Inferior parietal cortex (tissue), 1 donor: ENCODE measurements at regions not wholly inside any gene's neighbourhood (a gene's known extent, or its start where the extent isn't known, plus 50 kb on each side); places are given as distances from the start of the nearest gene placed in this dataset.
"Not testable (repeated sequence)": the region's sequence is repeated elsewhere in the genome, so short reads cannot be mapped to it uniquely, and the experiment has no call there.

Source experiments
- DNase-seq: peaks from one replicate; pipeline ENCODE4 v3.0.0-alpha.2; 2016; ENCODE audit errors: extremely low spot score

GRCh38 chr5:128796506-128796905 is 168.8 kb upstream of the SLC27A6 start:
- no peak for DNase-seq

DNA sequence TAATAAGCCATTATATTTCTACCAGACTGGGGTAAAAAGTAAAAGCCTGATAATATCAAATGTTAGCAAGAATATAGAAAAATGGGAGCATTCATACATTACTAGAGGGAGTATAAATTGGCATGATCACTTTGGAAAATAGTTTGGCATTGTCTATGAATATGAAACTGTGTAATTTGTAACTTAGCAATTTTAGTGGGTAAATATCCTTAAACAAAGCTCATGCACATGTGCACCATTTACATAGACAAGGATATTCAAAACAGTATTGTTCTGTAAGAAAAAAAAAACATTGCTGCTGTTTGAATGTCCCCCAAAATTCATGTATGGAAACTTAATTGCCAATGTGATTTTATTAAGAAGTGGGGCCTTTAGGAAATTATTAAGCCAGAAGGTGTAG is 166.4 kb upstream of the SLC27A6 start:
- DNase-seq = no peak

DNA sequence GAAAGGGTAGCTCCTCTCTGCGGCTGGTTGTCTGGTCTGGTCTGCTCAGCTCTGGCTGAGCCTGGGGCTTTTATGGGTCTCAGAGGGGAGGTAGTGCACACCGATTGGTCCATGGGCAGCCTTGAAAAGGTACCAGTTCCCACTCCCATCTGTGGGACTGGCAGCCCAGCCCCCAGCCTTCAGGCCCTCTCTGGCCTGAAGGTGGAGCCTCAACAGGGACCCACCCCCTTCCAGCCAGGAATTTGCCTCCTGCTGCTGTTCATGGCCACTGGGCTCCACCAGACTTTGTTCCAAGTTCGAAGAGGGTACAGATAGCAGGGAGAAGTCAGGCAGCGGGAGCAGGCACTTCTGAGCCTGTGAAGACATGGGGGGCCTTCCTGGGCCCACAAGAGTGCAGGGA is 165.3 kb upstream of the SLC27A6 start:
- DNase-seq = no peak

DNA sequence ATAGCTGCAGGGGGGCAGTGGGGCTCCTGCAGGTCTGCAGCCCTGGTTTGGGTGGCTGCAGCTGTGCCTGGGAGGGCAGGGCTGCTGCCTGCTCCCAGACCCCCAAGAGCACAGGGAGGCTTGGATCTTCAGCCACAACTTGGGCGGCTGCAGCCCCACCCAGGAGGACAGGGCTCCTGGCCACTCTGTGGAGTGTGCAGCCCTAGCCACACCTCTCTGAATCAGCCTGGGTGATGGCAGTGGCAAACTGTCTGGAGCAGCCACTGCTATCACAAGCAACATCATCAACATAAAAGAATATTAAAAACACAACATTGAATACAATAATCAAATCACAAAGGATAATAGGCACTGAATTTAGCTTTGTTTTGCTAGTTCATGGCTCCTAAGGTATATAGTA is 164.9 kb upstream of the SLC27A6 start:
- DNase-seq = no peak

DNA sequence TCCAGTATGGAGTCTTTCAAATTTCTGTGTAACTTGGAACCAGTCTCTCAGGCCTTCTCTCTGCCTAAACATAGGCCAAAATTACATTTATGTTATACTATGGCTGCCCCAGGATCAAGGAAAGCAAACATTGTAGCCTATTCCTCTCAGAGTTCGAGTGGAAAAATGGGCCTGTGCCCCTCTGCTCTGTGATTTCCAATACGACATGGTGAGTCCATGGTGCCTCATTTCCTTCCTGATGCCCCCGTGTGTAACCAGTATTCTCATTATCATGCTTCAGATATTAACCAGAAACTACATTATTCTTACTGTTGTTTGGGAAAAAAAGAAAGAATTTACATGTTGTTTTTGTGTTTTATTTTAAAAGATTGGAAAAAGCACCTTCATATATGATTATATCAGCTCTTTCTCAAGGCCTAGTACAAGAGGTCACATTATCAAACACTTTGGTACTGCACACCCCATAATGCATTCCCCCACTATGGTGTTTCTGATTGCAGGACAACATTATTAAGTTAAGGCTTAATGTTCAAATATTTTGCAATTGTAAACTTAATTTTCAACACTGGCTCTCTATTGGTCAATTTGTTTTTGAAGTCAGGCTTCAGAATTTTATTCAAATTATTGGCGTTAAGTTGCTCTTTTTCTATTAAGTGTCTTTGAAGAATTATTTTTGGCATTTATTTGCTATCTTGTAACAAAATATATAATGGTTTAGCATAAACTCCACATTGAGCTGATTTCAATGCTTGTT is 151.8 kb upstream of the SLC27A6 start:
- no peak for DNase-seq

GRCh38 chr5:128815201-128815600 is 150.1 kb upstream of the SLC27A6 start:
- DNase-seq = no peak

DNA sequence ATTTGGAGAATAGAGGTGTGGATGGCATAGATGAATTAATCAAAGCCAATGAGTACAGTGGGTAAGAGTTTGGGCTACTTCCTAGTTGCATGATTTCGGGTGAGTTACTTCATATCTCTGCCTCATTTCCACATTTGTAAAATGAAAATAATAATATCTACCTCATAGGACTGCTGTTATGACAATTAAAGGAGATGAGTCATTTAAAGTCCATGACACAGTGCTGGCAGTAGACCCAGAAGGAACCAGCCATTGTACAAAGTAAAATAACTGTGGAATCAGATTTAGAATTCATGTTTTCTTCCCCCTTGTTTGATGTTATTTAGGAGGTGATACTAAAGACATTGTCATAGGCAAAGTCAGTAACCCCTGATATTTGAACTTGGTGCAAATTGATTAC is 139.5 kb upstream of the SLC27A6 start:
- no peak for DNase-seq

DNA sequence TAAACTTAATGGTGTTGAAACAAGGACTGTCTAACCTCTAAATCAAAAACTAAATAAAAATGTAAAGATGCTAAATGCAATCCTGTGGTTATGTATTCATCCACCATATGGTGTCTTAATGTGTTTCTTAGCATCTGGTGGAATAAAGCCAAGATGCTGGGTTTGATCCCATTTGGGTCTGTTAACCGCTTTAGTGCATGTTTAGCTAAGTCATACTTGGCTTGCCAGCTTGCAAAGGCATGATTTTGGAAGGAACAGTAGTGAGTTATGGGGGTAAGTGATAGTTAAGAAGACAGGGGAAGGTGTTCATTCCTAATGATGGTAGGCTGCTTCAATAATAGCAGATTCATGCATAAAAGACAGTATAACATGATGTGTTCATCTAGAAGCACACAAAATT is 139.0 kb upstream of the SLC27A6 start:
- DNase-seq = no peak

DNA sequence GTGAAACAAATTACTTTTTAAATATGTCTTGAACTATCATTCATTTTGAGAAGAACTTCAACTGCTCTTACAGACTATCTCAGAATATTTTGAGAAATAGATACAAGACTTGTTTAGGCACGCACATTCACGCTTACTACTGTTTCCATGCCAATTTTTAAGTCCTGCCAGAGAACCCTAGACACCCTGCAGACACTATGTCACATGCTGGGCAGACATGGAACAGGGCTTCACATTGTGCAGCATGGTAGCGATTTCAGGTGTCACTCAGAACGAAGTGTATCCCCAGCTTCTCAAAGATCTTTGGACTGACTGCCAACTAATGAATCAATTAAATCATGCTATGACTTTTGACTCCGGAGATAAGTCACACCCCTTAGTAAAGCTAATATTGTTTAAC is 128.7 kb upstream of the SLC27A6 start:
- no peak for DNase-seq

DNA sequence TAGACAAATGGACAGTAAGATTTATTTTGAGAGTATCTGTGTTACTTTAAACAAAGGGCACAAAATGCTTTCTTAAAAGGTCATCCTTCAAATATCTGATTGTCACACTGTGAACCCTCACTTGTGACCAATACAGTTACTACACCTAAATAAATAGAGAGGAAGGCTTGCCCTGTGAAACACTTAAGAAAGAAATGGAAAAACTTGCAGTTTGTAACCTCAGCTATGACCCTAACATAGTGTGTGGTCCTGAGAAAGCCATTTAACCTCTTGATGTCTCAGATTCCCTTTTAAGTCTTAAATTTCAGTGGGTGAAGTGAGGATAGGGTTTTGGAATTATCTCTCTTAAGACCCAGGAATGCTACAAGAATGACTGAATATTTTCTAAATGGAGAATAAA is 126.7 kb upstream of the SLC27A6 start:
- no peak for DNase-seq

GRCh38 chr5:128842241-128842640 is 123.0 kb upstream of the SLC27A6 start:
- no peak for DNase-seq

DNA sequence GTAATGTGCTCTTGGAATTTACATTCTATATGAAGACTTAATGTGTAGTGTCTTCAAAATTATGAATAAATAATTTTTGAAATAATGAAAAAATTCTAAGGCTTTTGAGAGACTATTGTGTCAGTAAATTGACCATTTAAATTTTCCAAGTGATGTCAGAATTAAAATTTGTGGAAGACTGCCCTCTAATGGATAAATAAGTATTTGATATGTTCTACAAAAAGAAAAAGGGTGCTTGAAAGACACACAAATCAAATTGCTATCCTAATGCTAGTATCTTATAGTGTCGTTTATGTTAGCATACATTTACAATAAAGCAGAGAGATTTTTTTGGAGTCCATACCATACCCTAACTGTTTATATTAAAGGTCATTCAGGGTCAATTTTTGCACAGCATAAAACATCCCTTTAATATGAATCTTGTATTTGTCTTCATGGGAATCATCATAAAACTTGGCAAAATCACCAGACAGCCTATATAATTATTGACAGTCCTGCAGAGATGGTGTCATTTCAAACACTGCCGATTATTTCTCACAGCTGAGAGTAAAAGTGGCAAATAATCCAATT is 120.8 kb upstream of the SLC27A6 start:
- DNase-seq = peak; percentile 62

- DNase-seq = no peak
Measured at GRCh38 chr5:128850049-128850448, 115.2 kb upstream of the SLC27A6 start.

DNA sequence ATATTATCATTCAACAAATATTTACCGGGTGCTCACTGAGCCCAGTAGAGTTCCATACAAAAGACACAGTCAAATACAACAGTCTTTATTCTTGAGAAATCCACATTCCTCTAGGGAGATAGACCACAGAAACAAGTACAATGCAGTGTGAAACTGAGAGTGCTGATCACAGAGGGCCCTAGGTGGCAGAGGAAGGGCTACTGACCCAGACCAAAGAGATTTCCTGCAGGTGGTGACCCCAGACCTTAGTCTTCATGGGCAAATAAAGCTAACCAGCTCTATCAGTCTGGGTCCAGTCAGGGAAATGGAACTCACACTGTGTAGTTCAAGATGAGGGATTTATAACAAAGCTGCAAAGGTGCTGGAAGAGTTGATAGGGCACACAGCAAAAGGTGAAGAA is 110.4 kb upstream of the SLC27A6 start:
- DNase-seq = no peak

DNA sequence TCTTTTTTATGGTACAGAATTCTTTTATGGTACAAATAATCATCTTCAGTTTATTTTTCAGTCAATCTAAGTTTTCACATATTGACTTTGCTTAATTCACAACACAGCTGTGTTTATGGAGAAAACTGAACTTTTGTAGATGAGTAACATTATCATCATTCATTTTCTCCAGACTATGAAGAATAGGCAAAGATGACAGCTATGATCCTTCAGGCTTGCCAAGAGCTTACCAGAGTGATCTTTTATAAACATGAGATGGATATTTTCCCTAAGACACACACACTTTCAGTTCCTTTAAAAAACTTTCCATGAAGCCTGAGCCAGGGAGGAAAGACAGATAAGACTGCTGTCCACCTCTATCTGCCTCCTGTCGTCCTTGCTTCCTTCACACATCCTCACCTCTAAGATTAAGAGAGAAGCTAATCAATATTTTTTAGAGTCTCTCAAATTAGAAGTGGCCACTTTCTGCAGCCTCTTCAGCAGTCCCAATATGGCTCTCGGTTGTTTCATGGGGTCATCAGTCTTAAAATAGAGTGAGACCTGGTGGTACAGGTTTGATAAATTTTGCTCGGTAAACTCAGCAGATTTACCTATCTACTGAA is 108.1 kb upstream of the SLC27A6 start:
- no peak for DNase-seq

GRCh38 chr5:128858995-128859394 is 106.3 kb upstream of the SLC27A6 start:
- DNase-seq = no peak

DNA sequence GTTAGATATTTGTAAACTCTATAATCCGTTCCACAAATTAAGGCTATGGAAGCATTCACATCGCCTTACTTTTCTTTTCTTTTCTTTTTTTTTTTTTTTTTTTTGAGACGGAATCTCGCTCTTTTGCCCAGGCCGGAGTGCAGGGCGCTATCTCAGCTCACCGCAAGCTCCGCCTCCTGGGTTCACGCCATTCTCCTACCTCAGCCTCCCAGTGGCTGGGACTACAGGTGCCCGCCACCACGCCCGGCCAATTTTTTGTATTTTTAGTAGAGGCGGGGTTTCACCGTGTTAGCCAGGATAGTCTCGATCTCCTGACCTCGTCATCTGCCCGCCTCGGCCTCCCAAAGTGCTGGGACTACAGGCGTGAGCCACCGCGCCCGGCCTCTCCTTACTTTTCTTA is 104.1 kb upstream of the SLC27A6 start:
- DNase-seq = not testable (repeated sequence)

DNA sequence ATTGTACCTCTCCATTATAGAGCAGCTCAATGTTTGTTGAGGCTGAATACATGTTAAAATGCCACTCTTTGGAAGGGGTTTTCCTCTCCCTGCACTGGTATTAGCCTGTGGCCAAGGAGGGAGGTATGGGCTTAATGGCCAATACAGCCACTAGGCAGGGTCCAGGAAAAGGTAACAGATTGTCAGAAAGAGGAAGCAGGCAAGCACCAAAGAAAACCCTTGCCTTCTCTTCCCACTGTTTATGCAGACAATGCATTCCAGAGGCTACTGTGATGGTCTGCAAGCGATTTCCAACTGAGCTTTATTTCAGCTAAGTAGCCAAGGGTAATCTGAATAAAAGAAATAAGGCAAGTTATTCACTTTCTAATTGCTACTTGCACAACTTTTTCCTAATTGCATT is 95.3 kb upstream of the SLC27A6 start:
- DNase-seq = no peak

DNA sequence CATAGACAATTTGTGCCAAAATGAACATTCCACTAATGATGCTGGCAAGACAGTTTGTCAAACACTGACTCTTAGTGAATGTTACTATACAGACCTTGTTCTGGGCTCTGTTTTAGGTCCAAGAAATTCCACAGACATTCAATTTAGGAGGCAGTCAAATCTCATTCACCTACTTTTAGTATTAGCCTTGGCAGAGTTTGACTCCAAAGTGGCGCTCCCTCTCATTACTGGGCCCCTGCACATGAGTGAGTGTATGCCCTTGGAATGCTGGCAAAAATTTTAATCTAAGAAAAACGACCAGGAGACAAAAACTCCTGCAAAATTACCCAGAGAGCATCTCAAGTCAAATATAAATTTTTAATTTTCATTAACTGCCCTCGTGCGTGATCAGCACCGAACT is 94.9 kb upstream of the SLC27A6 start:
- no peak for DNase-seq

- no peak for DNase-seq
Measured at GRCh38 chr5:128870923-128871322, 94.4 kb upstream of the SLC27A6 start.

- no peak for DNase-seq
Measured at GRCh38 chr5:128876569-128877382, 88.5 kb upstream of the SLC27A6 start.

DNA sequence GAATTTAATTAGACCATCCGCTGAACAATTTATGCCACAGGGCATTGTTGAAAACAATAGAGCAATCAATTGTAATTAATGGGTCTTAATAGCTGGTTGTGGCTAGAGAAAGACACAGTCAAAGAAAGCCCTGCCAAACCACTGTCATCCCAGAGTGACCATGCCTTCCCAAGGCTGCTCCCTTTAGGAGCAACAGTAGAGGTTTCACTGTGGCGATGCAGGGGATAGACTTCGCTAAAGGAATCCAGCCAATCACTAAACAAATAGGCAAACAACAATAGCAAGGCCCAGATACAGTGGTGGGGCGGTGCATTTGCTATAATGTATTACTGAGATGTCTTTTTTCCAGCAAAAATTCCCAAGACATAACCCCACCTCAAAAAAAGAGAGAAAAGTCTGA is 87.8 kb upstream of the SLC27A6 start:
- DNase-seq = no peak
